WTC11 (cell line): ENCODE measurements at regions not wholly inside any gene's neighbourhood (a gene's known extent, or its start where the extent isn't known, plus 50 kb on each side); places are given as distances from the start of the nearest gene placed in this dataset.
A peak's percentile ranks its signal among the peaks of the same experiment; 100 is the strongest.

Source experiments
- ATAC-seq: fragments of 200-7000 bp; cut with Tn5 transposase; 2 replicates; pipeline ENCODE4 v1.10.0; 2021; ENCODE audit warnings: mild to moderate bottlenecking, moderate library complexity
- CTCF ChIA-PET: fragments of 300-600 bp; sonication (Branson Sonifier 250); formaldehyde crosslinking; loops from one replicate; lab custom pipeline; 2021; ENCODE audit warnings: antibody characterized with exemption; lab: Charles Lee
- POLR2A ChIA-PET: fragments of 350-600 bp; sonication (Branson Sonifier 250); formaldehyde crosslinking; loops from one replicate; lab custom pipeline; 2021; ENCODE audit warnings: antibody characterized with exemption; lab: Charles Lee
- DNase-seq: peaks from one replicate; pipeline ENCODE4 v3.0.0; 2021; ENCODE audit warnings: low spot score
- H3K27ac Mint-ChIP-seq: 2 replicates; pipeline ENCODE4 v1.8.0; 2021; ENCODE audit warnings: mixed read lengths
- H3K27me3 Mint-ChIP-seq: 2 replicates; pipeline ENCODE4 v1.8.0; 2021; ENCODE audit warnings: low read depth, mild to moderate bottlenecking, moderate library complexity, mixed read lengths
- H3K36me3 Mint-ChIP-seq: 2 replicates; pipeline ENCODE4 v1.8.0; 2021; ENCODE audit warnings: mixed read lengths
- H3K4me1 Mint-ChIP-seq: 2 replicates; pipeline ENCODE4 v1.8.0; 2022; ENCODE audit warnings: mixed read lengths
- H3K4me3 Mint-ChIP-seq: 2 replicates; pipeline ENCODE4 v1.8.0; 2021; ENCODE audit warnings: mild to moderate bottlenecking, moderate library complexity, mixed read lengths
- H3K9me3 Mint-ChIP-seq: 2 replicates; pipeline ENCODE4 v1.8.0; 2021; ENCODE audit warnings: mixed read lengths
- ATF2 ChIP-seq: sonication (generic); formaldehyde crosslinking; IDR thresholded peaks from 2 replicates; pipeline ENCODE4 v1.8.1; 2022; ENCODE audit warnings: low read depth, missing genetic modification reagents, borderline replicate concordance
- CREM ChIP-seq: sonication (generic); formaldehyde crosslinking; IDR thresholded peaks from 2 replicates; pipeline ENCODE4 v1.8.1; 2022; ENCODE audit warnings: mild to moderate bottlenecking, missing genetic modification reagents, moderate library complexity
- ERG ChIP-seq: fragments of 250-450 bp; sonication (Bioruptor Pico); IDR thresholded peaks from 2 replicates; pipeline ENCODE4 v1.8.0; 2021; ENCODE audit warnings: mild to moderate bottlenecking
- ESRRA ChIP-seq: sonication (generic); formaldehyde crosslinking; IDR thresholded peaks from 2 replicates; pipeline ENCODE4 v1.8.1; 2022; ENCODE audit warnings: mild to moderate bottlenecking, missing genetic modification reagents, borderline replicate concordance
- FOXJ3 ChIP-seq: sonication (generic); formaldehyde crosslinking; IDR thresholded peaks from 2 replicates; pipeline ENCODE4 v1.9.0; 2021; ENCODE audit warnings: missing genetic modification reagents, mild to moderate bottlenecking, borderline replicate concordance
- HMGA2 ChIP-seq: fragments of 250-450 bp; sonication (Bioruptor Pico); IDR thresholded peaks from 2 replicates; pipeline ENCODE4 v1.4.0; 2021; ENCODE audit warnings: mild to moderate bottlenecking, moderate library complexity
- JUN ChIP-seq: sonication (generic); formaldehyde crosslinking; IDR thresholded peaks from 2 replicates; pipeline ENCODE4 v1.8.0; 2023; ENCODE audit warnings: mild to moderate bottlenecking, missing genetic modification reagents
- MAX ChIP-seq: sonication (generic); formaldehyde crosslinking; IDR thresholded peaks from 2 replicates; pipeline ENCODE4 v1.8.0; 2022; ENCODE audit warnings: mild to moderate bottlenecking, missing genetic modification reagents
- MLX ChIP-seq: sonication (generic); formaldehyde crosslinking; IDR thresholded peaks from 2 replicates; pipeline ENCODE4 v1.8.1; 2023; ENCODE audit warnings: mild to moderate bottlenecking, missing genetic modification reagents, moderate library complexity
- MYBL2 ChIP-seq: sonication (generic); formaldehyde crosslinking; IDR thresholded peaks from 2 replicates; pipeline ENCODE4 v1.8.1; 2023; ENCODE audit warnings: mild to moderate bottlenecking, moderate library complexity, missing genetic modification reagents
- NR2C2 ChIP-seq: sonication (generic); formaldehyde crosslinking; IDR thresholded peaks from 2 replicates; pipeline ENCODE4 v1.8.0; 2022; ENCODE audit warnings: mild to moderate bottlenecking, missing genetic modification reagents
- PRRX2 ChIP-seq: fragments of 250-450 bp; sonication (Bioruptor Pico); IDR thresholded peaks from 2 replicates; pipeline ENCODE4 v1.8.0; 2021; ENCODE audit warnings: mild to moderate bottlenecking
- RORB ChIP-seq: fragments of 250-450 bp; sonication (Bioruptor Pico); IDR thresholded peaks from 2 replicates; pipeline ENCODE4 v1.9.0; 2021; ENCODE audit warnings: mild to moderate bottlenecking
- SOX15 ChIP-seq: fragments of 250-450 bp; sonication (Bioruptor Pico); IDR thresholded peaks from 2 replicates; pipeline ENCODE4 v1.9.0; 2021; ENCODE audit warnings: mild to moderate bottlenecking
- STAT6 ChIP-seq: sonication (generic); formaldehyde crosslinking; conservative IDR thresholded peaks from 2 replicates; pipeline ENCODE4 v1.8.1; 2023; ENCODE audit warnings: mild to moderate bottlenecking, low read depth, missing genetic modification reagents, moderate library complexity
- USF1 ChIP-seq: sonication (generic); formaldehyde crosslinking; IDR thresholded peaks from 2 replicates; pipeline ENCODE4 v1.8.0; 2022; ENCODE audit warnings: mild to moderate bottlenecking, missing genetic modification reagents
- ZBTB21 ChIP-seq: sonication (generic); formaldehyde crosslinking; IDR thresholded peaks from 2 replicates; pipeline ENCODE4 v1.8.1; 2023; ENCODE audit warnings: mild to moderate bottlenecking, missing genetic modification reagents, borderline replicate concordance
- ZBTB43 ChIP-seq: sonication (generic); formaldehyde crosslinking; IDR thresholded peaks from 2 replicates; pipeline ENCODE4 v1.8.1; 2023; ENCODE audit warnings: mild to moderate bottlenecking, missing genetic modification reagents
- ZNF121 ChIP-seq: sonication (generic); formaldehyde crosslinking; IDR thresholded peaks from 2 replicates; pipeline ENCODE4 v1.8.0; 2023; ENCODE audit warnings: missing genetic modification reagents
- ZNF263 ChIP-seq: sonication (generic); formaldehyde crosslinking; IDR thresholded peaks from 2 replicates; pipeline ENCODE4 v1.8.1; 2022; ENCODE audit warnings: low read depth, mild to moderate bottlenecking, moderate library complexity, missing genetic modification reagents
- ZNF317 ChIP-seq: sonication (generic); formaldehyde crosslinking; IDR thresholded peaks from 2 replicates; pipeline ENCODE4 v1.8.1; 2023; ENCODE audit warnings: low read depth, mild to moderate bottlenecking, moderate library complexity, missing genetic modification reagents, borderline replicate concordance
- ZNF416 ChIP-seq: fragments of 250-450 bp; sonication (Bioruptor Pico); IDR thresholded peaks from 2 replicates; pipeline ENCODE4 v1.9.0; 2021; ENCODE audit warnings: mild to moderate bottlenecking, inconsistent platforms
- ZSCAN18 ChIP-seq: fragments of 250-450 bp; sonication (Bioruptor Pico); IDR thresholded peaks from 2 replicates; pipeline ENCODE4 v2.1.2; 2022; ENCODE audit warnings: mild to moderate bottlenecking, moderate library complexity

- H3K4me3 Mint-ChIP-seq = no peak overlapping the region
- POLR2A ChIA-PET = no interaction called here
- CTCF ChIA-PET = interaction anchor here (0.7 to 1.6 kb wide), 16 partner anchors 9 to 1305 kb away, joined by 3 to 6 read pairs (median 3); no protein-coding TSS in a partner anchor
- ATAC-seq = no peak
- no peaks in the 10 kb centered on the region for H3K36me3 Mint-ChIP-seq
- TF ChIP-seq ZNF416 (CRISPR knock-in tag) = no peak
- TF ChIP-seq ZNF121 (CRISPR knock-in tag) = no peak
- TF ChIP-seq MAX (CRISPR knock-in tag) = no peak
- no peak for TF ChIP-seq USF1 (CRISPR knock-in tag)
- TF ChIP-seq ZSCAN18 (CRISPR knock-in tag) = no peak
- no peak for TF ChIP-seq SOX15
- no peak for TF ChIP-seq ESRRA (CRISPR knock-in tag)
- no peaks in the 10 kb centered on the region for H3K27me3 Mint-ChIP-seq
- H3K9me3 Mint-ChIP-seq = no peaks in the 10 kb centered on the region
- no peak overlapping the region for H3K27ac Mint-ChIP-seq
- no peak for DNase-seq
- peaks cover 9% of the 10 kb centered on the region for H3K4me1 Mint-ChIP-seq
These were observed 965.7 kb downstream of the FSCB start for GRCh38 chr14:43541356-43541755.

- no peaks in the 10 kb centered on the region for H3K36me3 Mint-ChIP-seq
- peak; percentile 98 for ATAC-seq
- H3K27me3 Mint-ChIP-seq = no peaks in the 10 kb centered on the region
- no peak overlapping the region for H3K27ac Mint-ChIP-seq
- H3K4me1 Mint-ChIP-seq = peaks cover 9% of the 10 kb centered on the region
- ChIA-PET CTCF (interaction anchor here (0.6 to 1.6 kb wide), 21 partner anchors 8 to 1305 kb away, joined by 3 to 6 read pairs (median 3); no protein-coding TSS in a partner anchor), POLR2A (no interaction called here)
- H3K9me3 Mint-ChIP-seq = no peaks in the 10 kb centered on the region
- DNase-seq = peak; percentile 77
- no peak overlapping the region for H3K4me3 Mint-ChIP-seq
- TF ChIP-seq STAT6 (CRISPR knock-in tag) (no peak), ERG (CRISPR knock-in tag) (no peak), PRRX2 (CRISPR knock-in tag) (no peak), ZBTB43 (CRISPR knock-in tag) (no peak), ZBTB21 (CRISPR knock-in tag) (peak; percentile 20; the same call in 1 of the 2 replicates), CREM (CRISPR knock-in tag) (no peak), MYBL2 (CRISPR knock-in tag) (no peak), HMGA2 (CRISPR knock-in tag) (no peak), ZNF263 (CRISPR knock-in tag) (no peak), MLX (no peak), RORB (CRISPR knock-in tag) (no peak), ZNF317 (CRISPR knock-in tag) (no peak), ATF2 (no peak), SOX15 (no peak), FOXJ3 (CRISPR knock-in tag) (no peak), JUN (CRISPR knock-in tag) (no peak), NR2C2 (CRISPR knock-in tag) (no peak), USF1 (CRISPR knock-in tag) (no peak)
These were observed 966.1 kb downstream of the FSCB start for GRCh38 chr14:43540948-43541347.
